Activated T-cell treated with anti-CD3 and anti-CD28 coated beads for 48 hours (primary cell): ENCODE measurements at regions not wholly inside any gene's neighbourhood (a gene's known extent, or its start where the extent isn't known, plus 50 kb on each side); places are given as distances from the start of the nearest gene placed in this dataset.

Experiments
- DNase-seq: peaks from one replicate; pipeline ENCODE4 v3.0.0-alpha.2; 2020; ENCODE audit warnings: low read depth

DNA sequence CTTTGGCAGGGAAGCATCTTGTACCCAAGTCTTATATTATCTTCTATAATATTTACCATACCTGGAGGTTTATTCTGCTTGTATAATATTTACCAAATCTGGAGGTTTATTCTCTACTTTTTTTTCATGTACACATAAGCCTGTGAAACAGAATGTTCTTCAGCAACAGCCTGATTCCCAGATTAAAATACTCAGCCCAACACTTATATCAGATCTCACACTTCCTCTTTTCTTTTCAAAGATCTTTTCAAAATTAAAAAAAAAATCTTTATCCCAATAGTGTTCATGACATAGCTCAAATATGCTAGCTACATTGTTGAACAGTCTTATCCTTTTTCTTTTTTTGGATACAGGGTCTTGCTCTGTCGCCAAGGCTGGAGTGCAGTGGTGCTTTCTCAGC, 300.7 kb downstream of the LMO7 start:
- no peak for DNase-seq

DNA sequence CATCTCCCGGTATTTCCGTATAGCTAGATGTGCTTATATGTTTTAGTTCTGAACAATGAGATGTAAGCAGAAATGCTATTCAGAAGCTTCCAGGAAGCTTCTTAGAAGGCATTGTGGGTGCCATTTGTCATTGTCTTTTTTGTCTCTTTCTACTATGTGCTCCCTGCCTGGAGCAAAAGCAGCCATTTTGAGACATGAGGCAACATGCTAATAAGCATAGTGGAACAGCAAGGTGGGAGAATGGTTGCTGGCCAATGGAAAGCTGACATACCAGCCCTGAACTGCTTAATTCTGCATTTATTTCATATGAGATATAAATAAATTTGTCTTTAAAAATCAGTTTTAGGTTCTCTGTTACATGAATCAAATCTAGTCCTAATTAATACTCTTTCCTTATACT, 299.7 kb downstream of the LMO7 start:
- DNase-seq = no peak

DNA sequence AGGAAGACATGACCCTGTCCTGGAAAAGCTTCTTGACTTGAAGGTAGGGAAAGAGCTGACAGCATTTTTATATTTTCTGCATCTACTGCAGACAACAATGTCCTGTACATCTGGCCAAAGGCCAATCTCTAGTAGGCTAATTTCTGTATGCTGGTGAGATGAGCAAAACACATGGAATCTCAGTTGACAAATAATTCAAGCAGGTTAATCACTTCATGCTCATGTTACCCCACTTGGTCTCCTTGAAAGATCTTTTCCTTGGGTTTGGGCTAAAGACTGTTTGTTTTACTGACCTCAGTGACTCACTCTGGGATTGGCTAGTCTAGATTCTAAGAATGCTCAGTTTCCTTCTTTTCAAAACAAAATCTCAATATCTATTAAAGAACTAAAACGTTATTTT, 298.8 kb downstream of the LMO7 start:
- no peak for DNase-seq

DNA sequence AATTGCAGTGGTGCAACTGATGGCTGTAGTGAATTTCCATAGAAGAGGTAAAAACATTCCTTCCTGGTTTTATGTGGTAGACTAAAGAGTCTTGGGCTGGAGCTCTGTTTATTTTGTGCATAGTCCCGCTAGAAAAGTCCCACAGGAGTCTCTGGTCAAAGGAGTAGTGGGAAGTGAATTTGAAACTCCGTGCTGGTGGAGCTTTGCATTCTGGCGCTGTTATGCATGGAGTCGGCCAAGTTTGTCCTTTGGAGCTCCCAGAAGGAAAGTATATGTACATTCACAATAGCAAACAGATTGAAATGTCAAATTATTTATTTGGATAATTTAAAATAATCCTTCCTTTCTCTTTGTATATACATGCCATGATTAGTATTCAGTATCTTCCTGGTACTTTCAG, 296.5 kb downstream of the LMO7 start:
- DNase-seq = no peak

DNA sequence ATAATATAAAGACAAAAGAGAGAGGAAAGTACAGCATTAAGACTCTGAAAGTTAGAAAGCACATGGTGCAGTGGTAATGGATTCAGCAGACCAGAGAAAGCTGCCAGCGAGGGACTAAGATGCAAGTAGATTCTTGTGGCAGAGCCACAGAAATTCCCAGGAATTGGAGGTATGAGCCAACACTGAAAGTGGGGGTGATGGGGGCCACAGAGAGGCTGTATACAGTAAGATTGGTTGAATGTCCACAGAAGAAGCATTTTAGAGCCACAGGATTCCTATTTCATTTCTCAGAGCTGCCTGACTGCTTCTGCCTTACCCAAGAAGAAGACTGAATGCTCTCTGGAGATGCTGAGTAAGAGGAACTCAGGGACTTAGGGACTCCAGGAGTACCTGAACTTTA, 295.0 kb downstream of the LMO7 start:
- DNase-seq = no peak

DNA sequence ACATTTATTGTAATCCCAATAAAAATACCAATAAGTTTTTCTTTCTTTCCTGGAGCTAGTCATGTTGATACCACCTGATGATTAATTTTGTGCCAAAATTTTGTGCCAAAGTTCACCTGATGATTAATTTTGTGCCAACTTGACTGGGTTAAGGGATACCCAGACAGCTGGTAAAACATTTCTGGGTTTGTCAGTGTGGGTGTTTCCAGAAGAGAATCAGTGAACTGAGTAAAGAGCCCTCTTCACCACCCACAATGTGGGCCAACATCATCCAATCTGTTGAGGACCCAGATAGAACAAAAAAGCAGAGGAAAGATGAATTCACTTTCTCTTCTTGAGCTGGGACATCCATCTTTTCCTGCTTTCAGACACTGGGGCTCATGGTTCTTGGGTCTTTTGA, 292.9 kb downstream of the LMO7 start:
- DNase-seq = no peak

DNA sequence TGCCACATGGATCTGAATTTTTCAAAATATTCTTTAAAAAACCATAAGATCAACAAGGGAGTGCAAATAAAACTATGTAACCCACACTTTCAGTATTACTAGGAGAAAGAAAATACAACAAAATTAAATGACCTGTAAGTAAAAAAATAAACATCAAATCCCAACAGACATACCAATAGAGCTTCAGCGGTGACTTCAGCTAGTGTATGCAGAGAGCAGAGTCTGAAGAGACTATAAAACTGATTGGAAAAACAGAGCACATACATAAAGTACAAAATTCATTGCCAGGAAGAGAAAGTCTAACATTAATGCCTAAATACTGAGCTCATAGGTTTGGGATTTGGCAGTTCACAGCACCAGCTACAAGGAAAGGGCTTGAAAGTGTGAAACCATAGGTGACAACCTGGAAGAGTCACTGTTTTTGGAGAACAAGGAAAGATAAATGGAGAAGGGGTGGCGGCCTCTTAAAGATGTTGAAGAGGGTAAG, 291.1 kb downstream of the LMO7 start:
- no peak for DNase-seq

DNA sequence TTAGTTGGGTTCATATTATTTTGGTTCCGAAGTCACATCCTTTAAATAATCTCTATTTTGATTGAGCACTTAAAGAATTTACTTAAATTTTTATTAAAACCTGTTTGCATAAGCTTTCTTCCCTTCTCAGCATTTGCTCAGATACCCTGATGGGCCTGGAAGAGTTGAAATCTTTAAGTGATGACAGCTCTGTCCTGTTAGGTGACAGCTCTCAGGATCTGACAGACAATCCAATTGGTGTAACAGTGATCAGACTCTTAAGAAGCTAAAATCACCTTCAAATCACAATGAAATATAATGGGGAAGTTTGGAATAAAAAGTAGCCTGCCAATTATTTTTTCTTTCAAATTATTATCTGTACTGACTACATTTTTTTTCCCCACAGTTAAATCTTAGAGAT, 284.4 kb downstream of the LMO7 start:
- no peak for DNase-seq

DNA sequence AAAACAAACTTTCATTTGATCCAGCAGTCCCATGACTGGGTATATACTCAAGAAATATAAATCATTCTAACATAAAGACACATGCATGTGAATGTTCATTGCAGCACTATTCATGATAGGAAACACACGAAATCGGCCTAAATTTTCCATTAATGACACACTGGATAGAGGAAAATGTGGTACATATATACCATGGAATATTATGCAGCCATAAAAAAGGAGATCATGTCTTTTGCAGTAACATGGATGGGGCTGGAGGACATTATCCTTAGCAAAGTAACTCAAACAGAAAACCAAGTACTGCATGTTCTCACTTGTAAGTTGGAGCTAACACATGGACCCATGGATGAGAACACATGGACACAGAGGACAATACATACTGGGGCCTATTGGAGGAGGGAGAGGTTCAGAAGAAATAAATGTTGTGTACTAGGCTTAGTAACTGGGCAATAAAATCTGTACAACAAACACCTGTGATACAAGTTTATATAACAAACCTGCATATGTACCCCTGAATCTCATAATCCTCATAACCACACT, 283.6 kb downstream of the LMO7 start:
- DNase-seq = no peak

DNA sequence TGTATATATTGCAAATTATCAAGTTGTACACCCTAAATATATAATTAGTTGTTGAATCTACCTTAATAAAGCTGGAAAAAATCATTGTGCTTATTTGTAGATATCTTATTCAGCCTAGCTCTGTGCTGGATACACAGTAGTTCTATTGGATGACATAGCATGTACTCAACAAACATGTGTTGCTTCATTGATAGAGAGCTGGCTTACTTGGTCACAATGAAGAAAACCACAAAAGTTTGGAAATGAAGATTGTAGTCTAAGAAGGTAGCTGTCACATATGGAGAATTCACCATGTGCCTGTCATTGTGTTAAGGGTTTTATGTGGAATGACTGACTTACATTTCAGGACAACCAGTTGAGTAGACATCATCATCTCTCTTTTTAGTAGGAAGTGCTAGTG, 278.9 kb downstream of the LMO7 start:
- DNase-seq = no peak

DNA sequence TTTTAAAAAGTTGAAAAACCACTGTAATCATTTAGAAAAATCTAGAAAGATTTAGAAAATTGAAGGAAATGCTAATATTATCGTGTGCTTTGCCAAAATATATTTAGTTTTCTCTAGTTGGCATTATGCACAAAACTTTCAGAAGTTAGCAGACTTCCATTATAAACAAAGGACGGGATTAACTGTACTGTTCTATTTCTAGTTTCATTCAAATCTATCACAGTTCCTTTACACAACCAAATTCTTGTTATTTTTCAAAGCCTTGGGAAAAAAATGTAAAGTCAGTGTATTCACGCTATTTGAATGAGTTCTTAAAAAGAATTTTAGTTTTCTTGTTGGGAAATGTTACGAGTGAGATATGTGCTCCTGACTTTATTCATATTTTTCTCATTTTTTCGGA, 277.8 kb downstream of the LMO7 start:
- no peak for DNase-seq

DNA sequence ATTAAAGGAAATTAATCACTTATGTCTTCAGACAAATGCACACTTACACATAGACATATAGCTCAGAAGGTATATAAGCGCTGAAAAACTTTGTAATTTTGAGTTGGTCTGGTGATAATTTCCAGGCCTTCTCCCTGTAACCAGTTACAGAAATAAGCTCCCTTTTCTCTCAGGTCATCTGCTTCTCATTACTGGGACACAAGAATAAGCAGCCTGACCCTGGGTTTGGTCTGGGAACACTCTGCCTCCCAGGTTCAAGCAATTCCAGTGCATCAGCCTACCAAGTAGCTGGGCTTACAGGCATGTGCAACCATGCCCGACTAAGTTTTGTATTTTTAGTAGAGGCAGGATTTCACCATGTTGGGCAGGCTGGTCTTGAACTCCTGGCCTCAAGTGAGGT, 274.5 kb downstream of the LMO7 start:
- no peak for DNase-seq
